Activated B cell treated with CpG ODN at 0.5 μM for 24 hours (primary cell): ENCODE measurements at regions not wholly inside any gene's neighbourhood (a gene's known extent, or its start where the extent isn't known, plus 50 kb on each side); places are given as distances from the start of the nearest gene placed in this dataset.

Experiments used
- ATAC-seq: fragments of 200-7000 bp; cut with Tn5 transposase; one replicate; pipeline ENCODE4 v1.10.0; 2021; ENCODE audit warnings: low read depth, mild to moderate bottlenecking, moderate library complexity
- CTCF ChIA-PET: fragments of 350-600 bp; sonication (Branson Sonifier 250); formaldehyde crosslinking; loops from one replicate; lab custom pipeline; 2021; ENCODE audit warnings: antibody characterized with exemption; lab: Charles Lee
- POLR2A ChIA-PET: fragments of 350-600 bp; sonication (Branson Sonifier 250); formaldehyde crosslinking; loops from one replicate; lab custom pipeline; 2021; ENCODE audit warnings: antibody characterized with exemption; lab: Charles Lee
- DNase-seq: peaks from one replicate; pipeline ENCODE4 v3.0.0; 2022
- H3K27ac Mint-ChIP-seq: one replicate; pipeline ENCODE4 v1.8.0; 2020; ENCODE audit warnings: mixed read lengths
- H3K27me3 Mint-ChIP-seq: one replicate; pipeline ENCODE4 v1.8.0; 2021; ENCODE audit warnings: mixed read lengths
- H3K36me3 Mint-ChIP-seq: one replicate; pipeline ENCODE4 v1.8.0; 2021; ENCODE audit warnings: low read depth, mixed read lengths
- H3K4me1 Mint-ChIP-seq: one replicate; pipeline ENCODE4 v1.8.0; 2021; ENCODE audit warnings: mixed read lengths
- H3K4me3 Mint-ChIP-seq: one replicate; pipeline ENCODE4 v1.8.0; 2020; ENCODE audit warnings: mild to moderate bottlenecking, mixed read lengths
- H3K9me3 Mint-ChIP-seq: one replicate; pipeline ENCODE4 v1.8.0; 2020; ENCODE audit warnings: mixed read lengths
- CTCF ChIP-seq: fragments of 200-600 bp; IDR thresholded peaks from one replicate; pipeline ENCODE4 v1.8.0; 2022; ENCODE audit warnings: antibody characterized with exemption, mild to moderate bottlenecking
- intact Hi-C: fragments of 100-400 bp; cut with micrococcal nuclease; formaldehyde crosslinking; loops from one replicate; pipeline ENCODE4 v1.15.1; 2024

DNA sequence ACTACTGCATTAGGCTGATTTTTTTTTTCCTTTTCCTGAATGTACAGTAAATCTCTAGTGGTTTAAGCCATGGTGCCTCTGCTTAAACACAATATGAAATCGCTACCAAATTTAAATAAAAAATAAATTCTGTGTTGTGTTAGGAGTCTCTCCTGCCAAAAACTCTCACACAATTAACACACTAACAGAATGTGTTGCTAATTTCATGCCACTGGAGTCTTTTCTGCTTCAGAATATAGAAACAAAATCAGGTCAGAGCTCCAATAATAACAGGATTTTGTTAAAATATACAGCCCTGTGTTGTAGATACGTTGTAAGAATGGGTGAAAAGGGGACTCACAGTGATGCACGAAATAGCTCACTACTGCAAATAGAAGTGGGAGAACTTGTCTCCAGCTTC, 398.8 kb downstream of the ZSWIM6 start:
- TF ChIP-seq CTCF: no peak

DNA sequence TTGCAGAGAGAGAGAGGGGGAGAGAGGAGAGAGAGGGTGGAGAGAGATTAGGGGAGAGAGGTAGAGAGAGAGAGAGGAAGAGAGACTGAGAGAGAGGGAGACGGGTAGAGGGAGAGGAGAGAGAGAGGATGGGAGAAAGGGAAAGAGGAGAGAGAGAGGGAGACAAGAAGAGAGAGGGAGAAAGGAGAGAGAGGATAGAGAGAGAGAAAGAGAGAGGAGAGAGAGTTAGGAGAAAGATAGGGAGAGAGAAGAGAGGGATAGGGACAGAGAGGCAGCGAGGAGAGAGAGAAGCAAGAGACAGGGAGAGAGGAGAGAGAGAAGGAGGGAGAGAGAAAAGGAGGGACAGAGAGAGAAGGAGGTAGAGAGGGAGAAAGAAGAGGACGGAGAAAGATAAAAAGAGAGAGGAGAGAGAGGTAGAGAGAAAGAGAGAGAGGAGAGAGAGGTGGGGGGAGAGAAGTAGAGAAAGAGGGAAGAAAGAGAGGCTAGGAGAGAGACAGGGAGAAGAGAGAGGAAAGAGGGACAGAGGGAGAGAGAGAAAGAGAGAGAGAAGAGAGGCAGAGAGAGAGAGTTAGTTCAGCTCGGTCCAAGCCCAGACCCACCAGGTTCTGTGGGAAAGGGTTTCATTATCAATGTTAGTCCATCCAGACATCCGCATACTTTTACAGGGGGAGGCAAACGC, 399.3 kb downstream of the ZSWIM6 start:
- intact Hi-C loops: no loop called here
- peaks cover 8% of the 10 kb centered on the region for H3K27me3 Mint-ChIP-seq
- ATAC-seq (no peak), DNase-seq (no peak)
- H3K27ac Mint-ChIP-seq: no peak overlapping the region
- no peak for TF ChIP-seq CTCF
- no peaks in the 10 kb centered on the region for H3K9me3 Mint-ChIP-seq
- POLR2A ChIA-PET: no interaction called here
- no peaks in the 10 kb centered on the region for H3K4me1 Mint-ChIP-seq
- CTCF ChIA-PET: no interaction called here
- H3K36me3 Mint-ChIP-seq: no peaks in the 10 kb centered on the region
- no peak overlapping the region for H3K4me3 Mint-ChIP-seq

More for the DNA sequence above, 398.8 kb downstream of the ZSWIM6 start:
- no peaks in the 10 kb centered on the region for H3K4me1 Mint-ChIP-seq
- no peak overlapping the region for H3K4me3 Mint-ChIP-seq
- POLR2A ChIA-PET: no interaction called here
- no peak overlapping the region for H3K27ac Mint-ChIP-seq
- no peak for DNase-seq
- CTCF ChIA-PET: no interaction called here
- H3K36me3 Mint-ChIP-seq: no peaks in the 10 kb centered on the region
- no peak for ATAC-seq
- intact Hi-C loops: no loop called here
- H3K9me3 Mint-ChIP-seq: no peaks in the 10 kb centered on the region
- peaks cover 8% of the 10 kb centered on the region for H3K27me3 Mint-ChIP-seq

- ChIA-PET CTCF (no interaction called here), POLR2A (no interaction called here)
- H3K4me3 Mint-ChIP-seq: no peak overlapping the region
- intact Hi-C loops: no loop called here
- H3K27ac Mint-ChIP-seq: no peak overlapping the region
- ATAC-seq (no peak), DNase-seq (no peak)
- no peaks in the 10 kb centered on the region for H3K4me1 Mint-ChIP-seq
- no peak for TF ChIP-seq CTCF
- peaks cover 8% of the 10 kb centered on the region for H3K27me3 Mint-ChIP-seq
- H3K36me3 Mint-ChIP-seq: no peaks in the 10 kb centered on the region
- no peaks in the 10 kb centered on the region for H3K9me3 Mint-ChIP-seq
Observed at GRCh38 chr5:61731946-61732314, 399.9 kb downstream of the ZSWIM6 start.

GRCh38 chr5:61732369-61732768, 400.3 kb downstream of the ZSWIM6 start:
- peaks cover 8% of the 10 kb centered on the region for H3K27me3 Mint-ChIP-seq
- H3K4me3 Mint-ChIP-seq: no peak overlapping the region
- ChIA-PET POLR2A (no interaction called here), CTCF (no interaction called here)
- ATAC-seq (no peak), DNase-seq (no peak)
- no peaks in the 10 kb centered on the region for H3K9me3 Mint-ChIP-seq
- intact Hi-C loops: no loop called here
- no peak for TF ChIP-seq CTCF
- no peak overlapping the region for H3K27ac Mint-ChIP-seq
- H3K4me1 Mint-ChIP-seq: no peaks in the 10 kb centered on the region
- H3K36me3 Mint-ChIP-seq: no peaks in the 10 kb centered on the region

- CTCF ChIA-PET: no interaction called here
- Mint-ChIP-seq H3K4me3 (no peak overlapping the region), H3K9me3 (no peaks in the 10 kb centered on the region), H3K27ac (no peak overlapping the region), H3K27me3 (peaks cover 8% of the 10 kb centered on the region), H3K4me1 (no peaks in the 10 kb centered on the region), H3K36me3 (no peaks in the 10 kb centered on the region)
- no peak for DNase-seq
- POLR2A ChIA-PET: no interaction called here
- TF ChIP-seq CTCF: no peak
- no peak for ATAC-seq
- intact Hi-C loops: no loop called here
Observed at GRCh38 chr5:61732796-61733195, 400.7 kb downstream of the ZSWIM6 start.
